ENCODE measurements at regions not wholly inside any gene's neighbourhood (a gene's known extent, or its start where the extent isn't known, plus 50 kb on each side); places are given as distances from the start of the nearest gene placed in this dataset.

DNA sequence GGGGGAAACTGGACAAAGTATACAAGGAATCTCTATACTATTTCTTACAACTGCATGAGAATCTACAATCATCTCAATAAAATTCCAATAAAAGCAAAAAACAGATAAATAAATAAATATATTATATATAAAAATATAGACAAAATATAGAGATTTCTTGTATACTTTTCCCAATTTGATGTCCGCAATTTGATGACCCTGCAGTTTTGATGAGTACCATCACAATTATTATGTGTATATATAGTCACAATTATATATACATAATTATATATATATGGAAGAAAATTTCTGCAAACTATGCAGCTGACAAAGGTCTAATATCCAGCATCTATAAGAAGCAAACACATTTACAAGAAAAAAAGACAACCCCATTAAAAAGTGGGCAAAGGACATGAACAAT, 169.2 kb upstream of the ATXN1 start:
- Histone ChIP-seq H4K20me1 (ENCODE audit: insufficient read depth) (no peaks in the 10 kb centered on the region), H3K4me2 (ENCODE audit: low read length) (no peak overlapping the region), H3K79me2 (replicated peaks; ENCODE audit: insufficient read depth, low read length) (no peaks in the 10 kb centered on the region), H3K9me2 (ENCODE audit: insufficient read depth, low read length) (no peaks in the 10 kb centered on the region), H3K36me3 (ENCODE audit: insufficient read depth, low read length) (no peaks in the 10 kb centered on the region), H3K27ac (ENCODE audit: low read length) (no peak overlapping the region), H3K4me3 (ENCODE audit: low read length) (no peak overlapping the region), H2AFZ (ENCODE audit: low read depth, low read length) (no peak overlapping the region), H3K9ac (ENCODE audit: low read length) (no peak overlapping the region), H3K27me3 (ENCODE audit: insufficient read depth, low read depth, low read length) (no peaks in the 10 kb centered on the region), H3K9me3 (ENCODE audit: low read length) (no peaks in the 10 kb centered on the region), H3F3A (ENCODE audit: insufficient read depth, low read length, poor library complexity, severe bottlenecking) (no peaks in the 10 kb centered on the region)
- TF ChIP-seq TAF1 (IDR thresholded peaks at IDR 0.05; ENCODE audit: low read depth): no peak
- TF ChIP-seq EZH2 (IDR thresholded peaks at IDR 0.05; ENCODE audit: borderline replicate concordance, insufficient read depth, low read length, poor library complexity, severe bottlenecking): no peak
- TF ChIP-seq EP300 (conservative IDR thresholded peaks at IDR 0.05; ENCODE audit: poor library complexity, severe bottlenecking): no peak
- TF ChIP-seq, protein P1, sequence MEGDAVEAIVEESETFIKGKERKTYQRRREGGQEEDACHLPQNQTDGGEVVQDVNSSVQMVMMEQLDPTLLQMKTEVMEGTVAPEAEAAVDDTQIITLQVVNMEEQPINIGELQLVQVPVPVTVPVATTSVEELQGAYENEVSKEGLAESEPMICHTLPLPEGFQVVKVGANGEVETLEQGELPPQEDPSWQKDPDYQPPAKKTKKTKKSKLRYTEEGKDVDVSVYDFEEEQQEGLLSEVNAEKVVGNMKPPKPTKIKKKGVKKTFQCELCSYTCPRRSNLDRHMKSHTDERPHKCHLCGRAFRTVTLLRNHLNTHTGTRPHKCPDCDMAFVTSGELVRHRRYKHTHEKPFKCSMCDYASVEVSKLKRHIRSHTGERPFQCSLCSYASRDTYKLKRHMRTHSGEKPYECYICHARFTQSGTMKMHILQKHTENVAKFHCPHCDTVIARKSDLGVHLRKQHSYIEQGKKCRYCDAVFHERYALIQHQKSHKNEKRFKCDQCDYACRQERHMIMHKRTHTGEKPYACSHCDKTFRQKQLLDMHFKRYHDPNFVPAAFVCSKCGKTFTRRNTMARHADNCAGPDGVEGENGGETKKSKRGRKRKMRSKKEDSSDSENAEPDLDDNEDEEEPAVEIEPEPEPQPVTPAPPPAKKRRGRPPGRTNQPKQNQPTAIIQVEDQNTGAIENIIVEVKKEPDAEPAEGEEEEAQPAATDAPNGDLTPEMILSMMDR (IDR thresholded peaks at IDR 0.05; ENCODE audit: poor library complexity, severe bottlenecking): no peak
- TF ChIP-seq MXI1 (conservative IDR thresholded peaks at IDR 0.05; ENCODE audit: poor library complexity, severe bottlenecking): no peak
- TF ChIP-seq RAD21 (conservative IDR thresholded peaks at IDR 0.05): no peak
- TF ChIP-seq, protein P2, sequence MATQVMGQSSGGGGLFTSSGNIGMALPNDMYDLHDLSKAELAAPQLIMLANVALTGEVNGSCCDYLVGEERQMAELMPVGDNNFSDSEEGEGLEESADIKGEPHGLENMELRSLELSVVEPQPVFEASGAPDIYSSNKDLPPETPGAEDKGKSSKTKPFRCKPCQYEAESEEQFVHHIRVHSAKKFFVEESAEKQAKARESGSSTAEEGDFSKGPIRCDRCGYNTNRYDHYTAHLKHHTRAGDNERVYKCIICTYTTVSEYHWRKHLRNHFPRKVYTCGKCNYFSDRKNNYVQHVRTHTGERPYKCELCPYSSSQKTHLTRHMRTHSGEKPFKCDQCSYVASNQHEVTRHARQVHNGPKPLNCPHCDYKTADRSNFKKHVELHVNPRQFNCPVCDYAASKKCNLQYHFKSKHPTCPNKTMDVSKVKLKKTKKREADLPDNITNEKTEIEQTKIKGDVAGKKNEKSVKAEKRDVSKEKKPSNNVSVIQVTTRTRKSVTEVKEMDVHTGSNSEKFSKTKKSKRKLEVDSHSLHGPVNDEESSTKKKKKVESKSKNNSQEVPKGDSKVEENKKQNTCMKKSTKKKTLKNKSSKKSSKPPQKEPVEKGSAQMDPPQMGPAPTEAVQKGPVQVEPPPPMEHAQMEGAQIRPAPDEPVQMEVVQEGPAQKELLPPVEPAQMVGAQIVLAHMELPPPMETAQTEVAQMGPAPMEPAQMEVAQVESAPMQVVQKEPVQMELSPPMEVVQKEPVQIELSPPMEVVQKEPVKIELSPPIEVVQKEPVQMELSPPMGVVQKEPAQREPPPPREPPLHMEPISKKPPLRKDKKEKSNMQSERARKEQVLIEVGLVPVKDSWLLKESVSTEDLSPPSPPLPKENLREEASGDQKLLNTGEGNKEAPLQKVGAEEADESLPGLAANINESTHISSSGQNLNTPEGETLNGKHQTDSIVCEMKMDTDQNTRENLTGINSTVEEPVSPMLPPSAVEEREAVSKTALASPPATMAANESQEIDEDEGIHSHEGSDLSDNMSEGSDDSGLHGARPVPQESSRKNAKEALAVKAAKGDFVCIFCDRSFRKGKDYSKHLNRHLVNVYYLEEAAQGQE (IDR thresholded peaks at IDR 0.05; ENCODE audit: borderline replicate concordance): no peak
- no peak for TF ChIP-seq SMC3 (conservative IDR thresholded peaks at IDR 0.05; ENCODE audit: poor library complexity)
- TF ChIP-seq POLR2AphosphoS5 (IDR thresholded peaks at IDR 0.05): no peak

DNA sequence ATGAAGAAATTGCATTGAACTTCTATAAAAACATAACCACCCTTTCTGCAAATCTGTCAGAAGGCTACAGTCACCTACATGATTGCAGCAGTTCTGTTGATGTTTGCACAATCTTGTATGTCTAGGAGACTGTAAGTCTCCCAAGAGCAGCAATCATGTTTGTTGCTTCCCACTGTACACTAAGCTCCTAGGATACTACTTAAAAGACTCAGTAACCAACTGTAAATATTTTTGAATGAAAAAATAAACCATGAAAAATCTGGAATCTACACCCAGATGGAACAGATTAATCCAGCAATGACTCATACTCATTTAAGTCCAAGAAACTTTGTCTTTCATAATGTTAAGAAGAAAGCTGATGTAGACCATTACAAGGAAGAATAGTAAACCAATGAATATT, 168.5 kb upstream of the ATXN1 start:
- no peak overlapping the region for H3K27ac ChIP-seq (ENCODE audit: low read length)
- no peak overlapping the region for H3K9ac ChIP-seq (ENCODE audit: low read length)
- H3F3A ChIP-seq (ENCODE audit: insufficient read depth, low read length, poor library complexity, severe bottlenecking): no peaks in the 10 kb centered on the region
- no peaks in the 10 kb centered on the region for H3K27me3 ChIP-seq (ENCODE audit: insufficient read depth, low read depth, low read length)
- H3K9me2 ChIP-seq (ENCODE audit: insufficient read depth, low read length): no peaks in the 10 kb centered on the region
- no peak overlapping the region for H3K4me3 ChIP-seq (ENCODE audit: low read length)
- no peak for TF ChIP-seq TAF1 (IDR thresholded peaks at IDR 0.05; ENCODE audit: low read depth)
- TF ChIP-seq RAD21 (conservative IDR thresholded peaks at IDR 0.05): no peak
- TF ChIP-seq MXI1 (conservative IDR thresholded peaks at IDR 0.05; ENCODE audit: poor library complexity, severe bottlenecking): no peak
- TF ChIP-seq, protein P1 (IDR thresholded peaks at IDR 0.05; ENCODE audit: poor library complexity, severe bottlenecking): no peak
- TF ChIP-seq, protein P2 (IDR thresholded peaks at IDR 0.05; ENCODE audit: borderline replicate concordance): no peak
- TF ChIP-seq EP300 (conservative IDR thresholded peaks at IDR 0.05; ENCODE audit: poor library complexity, severe bottlenecking): no peak
- TF ChIP-seq EZH2 (IDR thresholded peaks at IDR 0.05; ENCODE audit: borderline replicate concordance, insufficient read depth, low read length, poor library complexity, severe bottlenecking): no peak
- no peak for TF ChIP-seq POLR2AphosphoS5 (IDR thresholded peaks at IDR 0.05)
- TF ChIP-seq SMC3 (conservative IDR thresholded peaks at IDR 0.05; ENCODE audit: poor library complexity): no peak
- no peaks in the 10 kb centered on the region for H3K36me3 ChIP-seq (ENCODE audit: insufficient read depth, low read length)
- H4K20me1 ChIP-seq (ENCODE audit: insufficient read depth): no peaks in the 10 kb centered on the region
- H3K4me2 ChIP-seq (ENCODE audit: low read length): no peak overlapping the region
- no peaks in the 10 kb centered on the region for H3K79me2 ChIP-seq (replicated peaks; ENCODE audit: insufficient read depth, low read length)
- no peak overlapping the region for H2AFZ ChIP-seq (ENCODE audit: low read depth, low read length)
- H3K9me3 ChIP-seq (ENCODE audit: low read length): no peaks in the 10 kb centered on the region
